GM23338 (cell line): ENCODE measurements at regions not wholly inside any gene's neighbourhood (a gene's known extent, or its start where the extent isn't known, plus 50 kb on each side); places are given as distances from the start of the nearest gene placed in this dataset.
"Not testable (repeated sequence)": the region's sequence is repeated elsewhere in the genome, so short reads cannot be mapped to it uniquely, and the experiment has no call there.

Experiments
- CREB1 ChIP-seq: fragments of 250-450 bp; sonication (Bioruptor Pico); IDR thresholded peaks from 2 replicates; pipeline ENCODE4 v1.5.0; 2020; ENCODE audit warnings: low read depth, mild to moderate bottlenecking, moderate library complexity
- CTCF ChIP-seq, 2 experiments: fragments of 200-600 bp in 1 of 2; sonication (generic) in 1 of 2; conservative IDR thresholded peaks; 2 replicates each; pipeline versions ENCODE4 v1.5.1 to v1.6.1; 2016 to 2017; ENCODE audit warnings: antibody characterized with exemption in 2 of 2, low read depth in 2 of 2, mild to moderate bottlenecking in 2 of 2, moderate library complexity in 1 of 2
- ETS1 ChIP-seq: IDR thresholded peaks from 2 replicates; pipeline ENCODE4 v1.6.1; 2016; ENCODE audit warnings: antibody characterized with exemption
- EZH2 ChIP-seq: fragments of 200-600 bp; sonication (generic); IDR thresholded peaks from one replicate; pipeline ENCODE4 v1.8.0; 2017; ENCODE audit warnings: antibody characterized with exemption, mild to moderate bottlenecking, low read depth; ENCODE audit not compliant: unreplicated experiment
- EZH2phosphoT487 ChIP-seq: fragments of 200-600 bp; sonication (generic); IDR thresholded peaks from one replicate; pipeline ENCODE4 v1.8.1; 2018; ENCODE audit warnings: antibody characterized with exemption; ENCODE audit not compliant: unreplicated experiment
- JUNB ChIP-seq: IDR thresholded peaks from one replicate; pipeline ENCODE4 v1.6.1; 2016; ENCODE audit warnings: antibody characterized with exemption; ENCODE audit not compliant: unreplicated experiment
- NANOG ChIP-seq: IDR thresholded peaks from 2 replicates; pipeline ENCODE4 v1.6.1; 2016; ENCODE audit warnings: antibody characterized with exemption, borderline replicate concordance
- POLR2AphosphoS5 ChIP-seq: IDR thresholded peaks from 2 replicates; pipeline ENCODE4 v1.6.1; 2016; ENCODE audit warnings: antibody characterized with exemption, low read depth
- REST ChIP-seq: IDR thresholded peaks from one replicate; pipeline ENCODE4 v1.6.1; 2018; ENCODE audit warnings: antibody characterized with exemption; ENCODE audit not compliant: unreplicated experiment
- STAT1 ChIP-seq: IDR thresholded peaks from one replicate; pipeline ENCODE4 v1.6.1; 2016; ENCODE audit warnings: antibody characterized with exemption; ENCODE audit not compliant: unreplicated experiment
- ZNF114 ChIP-seq: fragments of 250-450 bp; sonication (Bioruptor Pico); IDR thresholded peaks from 2 replicates; pipeline ENCODE4 v1.5.0; 2020; ENCODE audit warnings: mild to moderate bottlenecking, moderate library complexity
- ZNF331 ChIP-seq: fragments of 250-450 bp; sonication (Bioruptor Pico); IDR thresholded peaks from 2 replicates; pipeline ENCODE4 v1.5.0; 2020; ENCODE audit warnings: low read depth, mild to moderate bottlenecking, moderate library complexity

- TF ChIP-seq CTCF (conservative IDR thresholded peaks at IDR 0.05; ENCODE audit: low read depth in 2 of 2); NANOG; EZH2phosphoT487; ZNF114 (CRISPR knock-in tag); POLR2AphosphoS5; EZH2; JUNB; REST; ZNF331; CREB1 (CRISPR knock-in tag); ETS1; STAT1: not testable (repeated sequence)
Measured at GRCh38 chr6:121636217-121636616, 200.8 kb downstream of the GJA1 start.
